Kidney (tissue), 13 donors: ENCODE measurements at regions not wholly inside any gene's neighbourhood (a gene's known extent, or its start where the extent isn't known, plus 50 kb on each side); places are given as distances from the start of the nearest gene placed in this dataset.

Experiments
- DNase-seq, 5 donors: peaks; one replicate each; pipeline ENCODE4 v3.0.0-alpha.2; 2013 to 2020
- FAIRE-seq: peaks from 2 replicates; lab custom pipeline; 2012; peaks lifted over from hg19 to GRCh38; lab: Jason Lieb, UNC
- H3K27ac ChIP-seq, 2 donors: one replicate each; pipeline ENCODE4 v1.7.0; 2013; ENCODE audit warnings: low read depth in 2 of 2, low read length in 2 of 2, inconsistent platforms in 1 of 2
- H3K27me3 ChIP-seq: one replicate; pipeline ENCODE4 v1.7.1; 2013; ENCODE audit warnings: low read length, inconsistent platforms; ENCODE audit not compliant: control insufficient read depth, insufficient read depth
- H3K36me3 ChIP-seq, 3 donors: one replicate each; pipeline versions ENCODE4 v1.7.0 to v1.7.1; 2013; ENCODE audit warnings: low read length in 3 of 3, control low read depth in 1 of 3, inconsistent platforms in 1 of 3; ENCODE audit not compliant: insufficient read depth in 3 of 3, control insufficient read depth in 2 of 3
- H3K4me1 ChIP-seq, 3 donors: one replicate each; pipeline versions ENCODE4 v1.7.0 to v1.7.1; 2013; ENCODE audit warnings: low read length in 3 of 3, inconsistent platforms in 1 of 3, low read depth in 1 of 3; ENCODE audit not compliant: control insufficient read depth in 2 of 3, insufficient read depth in 2 of 3
- H3K4me3 ChIP-seq, 3 donors: one replicate each; pipeline versions ENCODE4 v1.7.0 to v1.8.1; 2013; ENCODE audit warnings: low read length in 3 of 3, control low read depth in 1 of 3, inconsistent platforms in 1 of 3
- H3K9ac ChIP-seq, 3 donors: one replicate each; pipeline versions ENCODE4 v1.7.0 to v1.7.1; 2013; ENCODE audit warnings: low read length in 3 of 3, control low read depth in 1 of 3, inconsistent platforms in 1 of 3
- H3K9me3 ChIP-seq, 3 donors: one replicate each; pipeline versions ENCODE4 v1.7.0 to v1.7.1; 2013; ENCODE audit warnings: low read length in 3 of 3, control low read depth in 1 of 3, inconsistent platforms in 1 of 3; ENCODE audit not compliant: control insufficient read depth in 2 of 3, insufficient read depth in 1 of 3
- CTCF ChIP-seq: IDR thresholded peaks from 3 replicates; pipeline ENCODE4 v1.5.1; 2012; ENCODE audit warnings: mild to moderate bottlenecking, moderate library complexity, borderline replicate concordance; ENCODE audit not compliant: insufficient read depth; ENCODE audit errors: extremely low read depth
- intact Hi-C: fragments of 100-400 bp; cut with DNase I; formaldehyde crosslinking; loops from one replicate; pipeline ENCODE4 v1.11.1; 2022
- donor health status: control.
- donor health status: control.
- donor health status: control.
- donor health status: control.
- donor health status: control.
- donor health status: DM: yes; HTN: yes; CAD: no.
- donor health status: Normal renal cell carcinoma (clear cell type).

- intact Hi-C loops: no loop called here
- no peak for TF ChIP-seq CTCF
- Histone ChIP-seq H3K27me3 (no peaks in the 10 kb centered on the region), H3K4me1 (peaks cover 0 to 5% (median 4%) of the 10 kb centered on the region in 3 donors), H3K9me3 (no peaks in the 10 kb centered on the region), H3K4me3 (no peak overlapping the region), H3K9ac (no peak overlapping the region), H3K27ac (no peak overlapping the region), H3K36me3 (no peaks in the 10 kb centered on the region)
- DNase-seq (no peak), FAIRE-seq (no peak)
These were observed 207.1 kb downstream of the ERMARD start for GRCh38 chr6:169958510-169958909.

GRCh38 chr6:169957351-169957963 lies 206.0 kb downstream of the ERMARD start:
- DNase-seq (peak in 2 of 5 donors; percentile 39 to 62), FAIRE-seq (no peak)
- TF ChIP-seq CTCF: no peak
- no peaks in the 10 kb centered on the region for H3K27me3 ChIP-seq
- H3K4me3 ChIP-seq: no peak overlapping the region
- intact Hi-C loops: no loop called here
- peaks cover 0 to 2% (median 0%) of the 10 kb centered on the region in 3 donors for H3K9me3 ChIP-seq
- H3K36me3 ChIP-seq: no peaks in the 10 kb centered on the region
- H3K9ac ChIP-seq: no peak overlapping the region
- H3K4me1 ChIP-seq: peaks cover 0 to 5% (median 4%) of the 10 kb centered on the region in 3 donors
- H3K27ac ChIP-seq: no peak overlapping the region

GRCh38 chr6:169956580-169956979 lies 205.2 kb downstream of the ERMARD start:
- H3K27me3 ChIP-seq: no peaks in the 10 kb centered on the region
- H3K27ac ChIP-seq: no peak overlapping the region
- no peak overlapping the region for H3K9ac ChIP-seq
- no peaks in the 10 kb centered on the region for H3K36me3 ChIP-seq
- intact Hi-C loops: no loop called here
- H3K4me1 ChIP-seq: peaks cover 0 to 5% (median 4%) of the 10 kb centered on the region in 3 donors
- FAIRE-seq (no peak), DNase-seq (peak in 1 of 5 donors; percentile 65)
- H3K4me3 ChIP-seq: no peak overlapping the region
- no peak for TF ChIP-seq CTCF
- H3K9me3 ChIP-seq: peaks cover 0 to 2% (median 0%) of the 10 kb centered on the region in 3 donors
